ENCODE measurements at regions not wholly inside any gene's neighbourhood (a gene's known extent, or its start where the extent isn't known, plus 50 kb on each side); places are given as distances from the start of the nearest gene placed in this dataset.

- no peak for TF ChIP-seq CTCF (IDR thresholded peaks at IDR 0.05; ENCODE audit: low read depth, low read length)
- no peak overlapping the region for H3K4me3 ChIP-seq (ENCODE audit: low read depth, low read length)
- ChIA-PET POLR2A (no interaction called here), CTCF (no interaction called here)
- no peak overlapping the region for H3K27ac ChIP-seq (ENCODE audit: low read depth, low read length)
- H3K9me3 ChIP-seq (ENCODE audit: control insufficient read depth, insufficient read depth, low read length) = peaks cover 2% of the 10 kb centered on the region
- no peaks in the 10 kb centered on the region for H3K27me3 ChIP-seq (ENCODE audit: control insufficient read depth, insufficient read depth, low read length)
- no peak for DNase-seq (ENCODE audit: low read depth, low spot score)
Measured at GRCh38 chr2:137809837-137810236, 154.4 kb upstream of the HNMT start.

- Histone ChIP-seq H3K27me3 (ENCODE audit: control insufficient read depth, insufficient read depth, low read length) (no peaks in the 10 kb centered on the region), H3K9me3 (ENCODE audit: control insufficient read depth, insufficient read depth, low read length) (peaks cover 2% of the 10 kb centered on the region), H3K4me3 (ENCODE audit: low read depth, low read length) (no peak overlapping the region), H3K27ac (ENCODE audit: low read depth, low read length) (no peak overlapping the region)
- POLR2A ChIA-PET = no interaction called here
- TF ChIP-seq CTCF (IDR thresholded peaks at IDR 0.05; ENCODE audit: low read depth, low read length) = no peak
- DNase-seq (ENCODE audit: low read depth, low spot score) = no peak
- CTCF ChIA-PET = no interaction called here
Measured at GRCh38 chr2:137812517-137812916, 151.8 kb upstream of the HNMT start.

GRCh38 chr2:137813176-137813575 lies 151.1 kb upstream of the HNMT start:
- Histone ChIP-seq H3K4me3 (ENCODE audit: low read depth, low read length) (no peak overlapping the region), H3K27me3 (ENCODE audit: control insufficient read depth, insufficient read depth, low read length) (no peaks in the 10 kb centered on the region), H3K27ac (ENCODE audit: low read depth, low read length) (no peak overlapping the region), H3K9me3 (ENCODE audit: control insufficient read depth, insufficient read depth, low read length) (peaks cover 2% of the 10 kb centered on the region; the same call in 1 of the 2 replicates)
- ChIA-PET CTCF (no interaction called here), POLR2A (no interaction called here)
- TF ChIP-seq CTCF (IDR thresholded peaks at IDR 0.05; ENCODE audit: low read depth, low read length) = no peak
- no peak for DNase-seq (ENCODE audit: low read depth, low spot score)

- H3K27me3 ChIP-seq (ENCODE audit: control insufficient read depth, insufficient read depth, low read length) = no peaks in the 10 kb centered on the region
- no peak overlapping the region for H3K27ac ChIP-seq (ENCODE audit: low read depth, low read length)
- no peak for TF ChIP-seq CTCF (IDR thresholded peaks at IDR 0.05; ENCODE audit: low read depth, low read length)
- H3K9me3 ChIP-seq (ENCODE audit: control insufficient read depth, insufficient read depth, low read length) = no peaks in the 10 kb centered on the region
- ChIA-PET CTCF (no interaction called here), POLR2A (no interaction called here)
- H3K4me3 ChIP-seq (ENCODE audit: low read depth, low read length) = no peak overlapping the region
- no peak for DNase-seq (ENCODE audit: low read depth, low spot score)
Measured at GRCh38 chr2:137817058-137817457, 147.2 kb upstream of the HNMT start.

GRCh38 chr2:137823196-137823595 lies 141.1 kb upstream of the HNMT start:
- no peak for TF ChIP-seq CTCF (IDR thresholded peaks at IDR 0.05; ENCODE audit: low read depth, low read length)
- no peak for DNase-seq (ENCODE audit: low read depth, low spot score)
- no peak overlapping the region for H3K27ac ChIP-seq (ENCODE audit: low read depth, low read length)
- no peak overlapping the region for H3K4me3 ChIP-seq (ENCODE audit: low read depth, low read length)
- no peaks in the 10 kb centered on the region for H3K27me3 ChIP-seq (ENCODE audit: control insufficient read depth, insufficient read depth, low read length)
- ChIA-PET CTCF (interaction anchor here (1.5 kb wide), 1 partner anchor 15 kb away, joined by 3 read pairs; no protein-coding TSS in a partner anchor), POLR2A (no interaction called here)
- no peaks in the 10 kb centered on the region for H3K9me3 ChIP-seq (ENCODE audit: control insufficient read depth, insufficient read depth, low read length)

Data from AG04450 (cell line).